ENCODE measurements at regions not wholly inside any gene's neighbourhood (a gene's known extent, or its start where the extent isn't known, plus 50 kb on each side); places are given as distances from the start of the nearest gene placed in this dataset.

- Histone ChIP-seq H3K9me3 (ENCODE audit: control insufficient read depth, low read length) (no peaks in the 10 kb centered on the region), H3K4me1 (ENCODE audit: control insufficient read depth, insufficient read depth, low read length) (no peaks in the 10 kb centered on the region), H3K4me3 (ENCODE audit: low read length) (no peak overlapping the region), H3K9ac (ENCODE audit: low read length) (no peak overlapping the region), H3K27me3 (ENCODE audit: control insufficient read depth, insufficient read depth, low read length) (no peaks in the 10 kb centered on the region), H3K36me3 (ENCODE audit: control insufficient read depth, insufficient read depth, low read length) (no peaks in the 10 kb centered on the region)
Measured at GRCh38 chr2:209324281-209324680, 99.6 kb upstream of the MAP2 start.

- H3K27me3 ChIP-seq (ENCODE audit: control insufficient read depth, insufficient read depth, low read length) = no peaks in the 10 kb centered on the region
Measured at GRCh38 chr2:209331291-209331844, 92.5 kb upstream of the MAP2 start.

GRCh38 chr2:209334188-209335017, 89.4 kb upstream of the MAP2 start:
- no peaks in the 10 kb centered on the region for H3K27me3 ChIP-seq (ENCODE audit: control insufficient read depth, insufficient read depth, low read length)
- no peaks in the 10 kb centered on the region for H3K36me3 ChIP-seq (ENCODE audit: control insufficient read depth, insufficient read depth, low read length)
- no peak overlapping the region for H3K9ac ChIP-seq (ENCODE audit: low read length)
- H3K9me3 ChIP-seq (ENCODE audit: control insufficient read depth, low read length) = no peaks in the 10 kb centered on the region
- H3K4me1 ChIP-seq (ENCODE audit: control insufficient read depth, insufficient read depth, low read length) = no peaks in the 10 kb centered on the region
- no peak overlapping the region for H3K4me3 ChIP-seq (ENCODE audit: low read length)

More at GRCh38 chr2:209331291-209331844, 92.5 kb upstream of the MAP2 start:
- H3K4me3 ChIP-seq (ENCODE audit: low read length) = no peak overlapping the region
- H3K9ac ChIP-seq (ENCODE audit: low read length) = no peak overlapping the region
- H3K36me3 ChIP-seq (ENCODE audit: control insufficient read depth, insufficient read depth, low read length) = no peaks in the 10 kb centered on the region
- no peaks in the 10 kb centered on the region for H3K4me1 ChIP-seq (ENCODE audit: control insufficient read depth, insufficient read depth, low read length)
- H3K9me3 ChIP-seq (ENCODE audit: control insufficient read depth, low read length) = no peaks in the 10 kb centered on the region

- Histone ChIP-seq H3K4me1 (ENCODE audit: control insufficient read depth, insufficient read depth, low read length) (no peaks in the 10 kb centered on the region), H3K36me3 (ENCODE audit: control insufficient read depth, insufficient read depth, low read length) (no peaks in the 10 kb centered on the region), H3K27me3 (ENCODE audit: control insufficient read depth, insufficient read depth, low read length) (no peaks in the 10 kb centered on the region), H3K9ac (ENCODE audit: low read length) (no peak overlapping the region), H3K9me3 (ENCODE audit: control insufficient read depth, low read length) (no peaks in the 10 kb centered on the region), H3K4me3 (ENCODE audit: low read length) (no peak overlapping the region)
Measured at GRCh38 chr2:209340522-209340921, 83.3 kb upstream of the MAP2 start.

- no peaks in the 10 kb centered on the region for H3K9me3 ChIP-seq (ENCODE audit: control insufficient read depth, low read length)
- no peaks in the 10 kb centered on the region for H3K36me3 ChIP-seq (ENCODE audit: control insufficient read depth, insufficient read depth, low read length)
- H3K9ac ChIP-seq (ENCODE audit: low read length) = no peak overlapping the region
- no peaks in the 10 kb centered on the region for H3K4me1 ChIP-seq (ENCODE audit: control insufficient read depth, insufficient read depth, low read length)
- H3K4me3 ChIP-seq (ENCODE audit: low read length) = no peak overlapping the region
- H3K27me3 ChIP-seq (ENCODE audit: control insufficient read depth, insufficient read depth, low read length) = no peaks in the 10 kb centered on the region
Measured at GRCh38 chr2:209344349-209344748, 79.5 kb upstream of the MAP2 start.

GRCh38 chr2:209348433-209348832, 75.4 kb upstream of the MAP2 start:
- H3K4me1 ChIP-seq (ENCODE audit: control insufficient read depth, insufficient read depth, low read length) = no peaks in the 10 kb centered on the region
- H3K36me3 ChIP-seq (ENCODE audit: control insufficient read depth, insufficient read depth, low read length) = no peaks in the 10 kb centered on the region
- no peak overlapping the region for H3K4me3 ChIP-seq (ENCODE audit: low read length)
- no peaks in the 10 kb centered on the region for H3K9me3 ChIP-seq (ENCODE audit: control insufficient read depth, low read length)
- no peak overlapping the region for H3K9ac ChIP-seq (ENCODE audit: low read length)
- no peaks in the 10 kb centered on the region for H3K27me3 ChIP-seq (ENCODE audit: control insufficient read depth, insufficient read depth, low read length)

GRCh38 chr2:209351636-209352035, 72.2 kb upstream of the MAP2 start:
- no peaks in the 10 kb centered on the region for H3K36me3 ChIP-seq (ENCODE audit: control insufficient read depth, insufficient read depth, low read length)
- H3K4me3 ChIP-seq (ENCODE audit: low read length) = no peak overlapping the region
- no peaks in the 10 kb centered on the region for H3K9me3 ChIP-seq (ENCODE audit: control insufficient read depth, low read length)
- H3K27me3 ChIP-seq (ENCODE audit: control insufficient read depth, insufficient read depth, low read length) = no peaks in the 10 kb centered on the region
- H3K9ac ChIP-seq (ENCODE audit: low read length) = no peak overlapping the region
- no peaks in the 10 kb centered on the region for H3K4me1 ChIP-seq (ENCODE audit: control insufficient read depth, insufficient read depth, low read length)

- Histone ChIP-seq H3K27me3 (ENCODE audit: control insufficient read depth, insufficient read depth, low read length) (no peaks in the 10 kb centered on the region), H3K36me3 (ENCODE audit: control insufficient read depth, insufficient read depth, low read length) (no peaks in the 10 kb centered on the region), H3K9ac (ENCODE audit: low read length) (no peak overlapping the region), H3K4me3 (ENCODE audit: low read length) (no peak overlapping the region), H3K4me1 (ENCODE audit: control insufficient read depth, insufficient read depth, low read length) (no peaks in the 10 kb centered on the region), H3K9me3 (ENCODE audit: control insufficient read depth, low read length) (no peaks in the 10 kb centered on the region)
Measured at GRCh38 chr2:209358992-209359391, 64.9 kb upstream of the MAP2 start.

GRCh38 chr2:209367075-209367747, 56.6 kb upstream of the MAP2 start:
- no peaks in the 10 kb centered on the region for H3K27me3 ChIP-seq (ENCODE audit: control insufficient read depth, insufficient read depth, low read length)
- H3K9me3 ChIP-seq (ENCODE audit: control insufficient read depth, low read length) = no peaks in the 10 kb centered on the region
- no peak overlapping the region for H3K9ac ChIP-seq (ENCODE audit: low read length)
- no peaks in the 10 kb centered on the region for H3K36me3 ChIP-seq (ENCODE audit: control insufficient read depth, insufficient read depth, low read length)
- H3K4me1 ChIP-seq (ENCODE audit: control insufficient read depth, insufficient read depth, low read length) = no peaks in the 10 kb centered on the region
- no peak overlapping the region for H3K4me3 ChIP-seq (ENCODE audit: low read length)

- Histone ChIP-seq H3K9ac (ENCODE audit: low read length) (no peak overlapping the region), H3K36me3 (ENCODE audit: control insufficient read depth, insufficient read depth, low read length) (no peaks in the 10 kb centered on the region), H3K27me3 (ENCODE audit: control insufficient read depth, insufficient read depth, low read length) (no peaks in the 10 kb centered on the region), H3K9me3 (ENCODE audit: control insufficient read depth, low read length) (no peaks in the 10 kb centered on the region), H3K4me1 (ENCODE audit: control insufficient read depth, insufficient read depth, low read length) (no peaks in the 10 kb centered on the region), H3K4me3 (ENCODE audit: low read length) (no peak overlapping the region)
Measured at GRCh38 chr2:209368406-209368805, 55.4 kb upstream of the MAP2 start.

- H3K9ac ChIP-seq (ENCODE audit: low read length) = no peak overlapping the region
- H3K4me1 ChIP-seq (ENCODE audit: control insufficient read depth, insufficient read depth, low read length) = no peaks in the 10 kb centered on the region
- no peaks in the 10 kb centered on the region for H3K36me3 ChIP-seq (ENCODE audit: control insufficient read depth, insufficient read depth, low read length)
- H3K27me3 ChIP-seq (ENCODE audit: control insufficient read depth, insufficient read depth, low read length) = no peaks in the 10 kb centered on the region
- H3K9me3 ChIP-seq (ENCODE audit: control insufficient read depth, low read length) = no peaks in the 10 kb centered on the region
- no peak overlapping the region for H3K4me3 ChIP-seq (ENCODE audit: low read length)
Measured at GRCh38 chr2:209368914-209369313, 54.9 kb upstream of the MAP2 start.

GRCh38 chr2:209369656-209370055, 54.2 kb upstream of the MAP2 start:
- Histone ChIP-seq H3K27me3 (ENCODE audit: control insufficient read depth, insufficient read depth, low read length) (no peaks in the 10 kb centered on the region), H3K9ac (ENCODE audit: low read length) (no peak overlapping the region), H3K4me3 (ENCODE audit: low read length) (no peak overlapping the region), H3K4me1 (ENCODE audit: control insufficient read depth, insufficient read depth, low read length) (no peaks in the 10 kb centered on the region), H3K9me3 (ENCODE audit: control insufficient read depth, low read length) (no peaks in the 10 kb centered on the region), H3K36me3 (ENCODE audit: control insufficient read depth, insufficient read depth, low read length) (no peaks in the 10 kb centered on the region)
